Hematopoietic multipotent progenitor cell treated with erythropoietin and hydrocortisone succinate and interleukin-3 and kit ligand, for 17 days (in vitro differentiated cells): ENCODE measurements at regions not wholly inside any gene's neighbourhood (a gene's known extent, or its start where the extent isn't known, plus 50 kb on each side); places are given as distances from the start of the nearest gene placed in this dataset.
"Not testable (repeated sequence)": the region's sequence is repeated elsewhere in the genome, so short reads cannot be mapped to it uniquely, and the experiment has no call there.

ENCODE experiments used
- DNase-seq: peaks from one replicate; pipeline ENCODE4 v3.0.0-alpha.2; 2015; ENCODE audit warnings: low spot score

DNA sequence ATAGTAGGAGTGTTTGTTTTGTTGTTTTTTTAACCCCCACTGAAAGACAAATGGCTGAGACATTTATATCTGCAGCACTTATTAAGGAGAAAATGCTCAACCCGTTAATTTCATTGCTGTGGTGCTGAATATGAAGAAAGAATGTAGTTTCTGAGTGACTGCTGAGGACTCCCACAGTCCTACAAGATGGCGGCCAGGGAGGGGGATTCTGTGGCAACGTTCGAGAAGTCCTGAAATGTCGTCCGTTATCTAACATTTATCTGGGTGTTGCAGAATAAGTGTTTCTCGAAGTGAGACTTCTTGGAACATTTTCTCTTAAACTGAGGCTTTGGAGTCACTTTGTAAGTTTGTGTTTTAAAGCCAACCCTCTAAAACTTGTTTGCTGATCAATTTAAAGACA lies 530.4 kb downstream of the XYLT1 start:
- no peak for DNase-seq

DNA sequence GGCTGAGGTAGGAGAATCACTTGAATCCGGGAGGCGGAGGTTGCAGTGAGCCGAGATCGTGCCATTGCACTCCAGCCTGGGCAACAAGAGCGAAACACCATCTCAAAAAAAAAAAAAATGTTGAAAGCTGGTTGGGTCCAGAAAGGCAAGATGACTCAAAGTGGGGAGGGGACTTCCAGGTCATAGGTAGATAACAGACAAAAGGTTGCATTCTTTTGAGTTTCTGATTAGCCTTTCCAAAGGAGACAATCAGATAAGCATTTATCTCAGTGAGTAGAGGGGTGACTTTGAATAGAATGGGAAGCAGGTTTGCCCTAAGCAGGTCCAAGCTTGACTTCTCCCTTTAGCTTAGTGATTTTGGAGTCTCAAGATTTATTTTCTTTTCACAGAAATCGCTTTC lies 527.9 kb downstream of the XYLT1 start:
- not testable (repeated sequence) for DNase-seq

DNA sequence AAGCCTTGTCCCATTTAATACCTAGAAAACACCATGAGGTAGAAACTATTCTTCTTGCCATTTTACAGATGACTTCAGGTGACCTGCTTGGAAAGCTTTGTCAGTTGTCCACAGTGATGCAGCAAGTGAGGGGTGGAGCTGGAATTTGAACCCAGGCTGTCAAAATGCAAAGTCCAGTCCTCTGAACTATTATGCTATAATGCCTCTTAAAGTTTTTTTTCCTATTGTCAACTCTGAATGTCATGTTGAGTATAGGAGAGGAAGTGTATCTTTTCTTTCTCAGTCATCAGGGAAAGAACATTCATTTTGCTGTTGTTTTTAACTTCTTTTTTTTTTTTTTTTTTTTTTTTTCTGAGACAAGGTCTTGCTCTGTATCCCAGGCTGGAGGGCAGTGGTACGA lies 525.6 kb downstream of the XYLT1 start:
- no peak for DNase-seq

DNA sequence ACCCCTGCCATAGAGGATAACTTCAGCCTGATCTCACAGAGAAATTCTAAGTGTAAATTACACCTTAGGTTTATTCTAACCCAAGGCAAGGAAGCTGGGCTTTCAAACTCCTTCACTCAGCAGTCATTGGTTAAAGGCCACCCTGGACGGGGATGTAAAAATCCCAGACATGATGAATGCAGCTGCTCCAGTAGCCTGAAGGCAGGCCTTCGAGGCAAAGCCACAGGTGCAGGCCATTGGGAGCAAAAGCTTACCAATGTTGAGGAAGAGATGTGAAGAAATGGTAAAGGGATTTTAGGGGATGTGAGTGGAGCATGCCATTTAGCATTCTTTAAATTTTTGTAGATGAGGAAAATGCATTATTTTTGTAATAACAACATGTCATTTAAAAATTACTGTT lies 514.4 kb downstream of the XYLT1 start:
- no peak for DNase-seq

DNA sequence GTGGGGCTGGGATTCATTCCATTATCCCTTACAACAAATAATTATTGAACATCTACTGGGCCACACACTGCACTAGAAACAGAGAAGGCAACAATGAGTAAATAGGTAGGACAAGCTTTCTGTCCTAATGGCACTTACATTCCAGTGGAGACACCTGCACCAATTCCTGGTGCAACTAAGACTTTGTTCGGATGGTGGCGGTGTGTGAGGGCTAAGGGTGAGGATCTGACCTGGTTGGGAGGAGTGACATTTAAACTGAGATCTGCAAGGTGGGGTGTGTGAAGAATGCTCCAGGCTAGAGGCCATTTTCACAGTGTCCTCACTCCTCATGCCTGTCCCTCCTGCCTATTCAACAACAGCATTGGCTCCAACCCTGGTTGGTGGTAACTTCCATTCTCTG lies 510.0 kb downstream of the XYLT1 start:
- DNase-seq, result no peak

DNA sequence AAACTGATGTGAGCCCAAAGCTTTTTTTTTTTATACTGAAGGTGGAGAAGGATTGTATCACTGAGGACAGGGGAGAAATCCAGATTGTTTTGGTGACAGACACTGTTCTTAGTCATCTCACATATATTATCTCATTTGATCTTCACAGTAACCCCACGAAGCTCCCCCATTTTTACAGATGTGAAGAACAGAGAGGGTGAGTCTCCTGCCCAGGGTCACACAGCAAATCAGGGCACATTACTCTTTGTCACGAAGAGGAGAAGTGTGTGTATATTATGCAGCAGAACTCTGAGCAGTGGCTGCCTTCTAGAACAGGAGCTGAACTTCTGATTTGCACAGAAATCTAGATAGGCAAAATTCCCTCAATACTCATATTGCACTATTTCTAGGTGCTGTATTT lies 504.3 kb downstream of the XYLT1 start:
- DNase-seq, result no peak

DNA sequence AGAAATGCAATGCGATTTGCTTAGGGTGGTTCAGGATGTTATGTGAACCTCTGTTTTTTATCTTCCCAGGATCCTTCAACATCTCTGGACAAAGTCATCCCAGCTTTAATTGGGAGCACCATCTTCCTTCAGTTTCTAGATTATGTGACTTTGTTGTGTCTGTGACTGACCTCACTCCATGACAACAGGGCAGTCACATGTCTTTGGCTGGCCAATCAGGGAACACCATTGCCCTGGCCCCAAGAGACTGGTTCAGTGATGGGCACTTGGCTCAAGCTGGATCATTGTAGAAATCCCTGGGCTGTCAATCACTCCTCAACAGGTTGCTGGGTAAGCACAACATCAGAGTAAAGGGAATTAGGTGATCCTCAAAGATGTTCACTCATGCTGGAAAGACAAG lies 499.7 kb downstream of the XYLT1 start:
- DNase-seq, result no peak

DNA sequence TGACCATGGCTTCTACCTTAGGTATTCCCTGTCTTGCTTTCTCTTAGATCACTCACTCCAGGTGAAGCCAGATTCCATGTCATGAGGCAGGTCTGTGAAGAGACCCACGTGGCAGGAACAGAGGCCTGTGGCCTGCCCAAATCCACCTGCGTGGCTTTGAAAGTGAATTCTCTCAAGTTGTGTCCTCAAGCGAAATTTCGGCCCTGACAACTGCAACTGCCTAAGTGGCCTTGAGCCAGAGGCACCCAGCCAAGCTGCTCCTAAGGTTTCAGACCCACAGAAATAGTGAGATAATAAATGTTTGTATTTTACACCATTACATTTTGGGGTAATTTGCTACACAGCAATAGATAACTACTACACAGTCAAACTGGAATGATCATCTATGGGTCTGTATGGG lies 497.9 kb downstream of the XYLT1 start:
- no peak for DNase-seq

DNA sequence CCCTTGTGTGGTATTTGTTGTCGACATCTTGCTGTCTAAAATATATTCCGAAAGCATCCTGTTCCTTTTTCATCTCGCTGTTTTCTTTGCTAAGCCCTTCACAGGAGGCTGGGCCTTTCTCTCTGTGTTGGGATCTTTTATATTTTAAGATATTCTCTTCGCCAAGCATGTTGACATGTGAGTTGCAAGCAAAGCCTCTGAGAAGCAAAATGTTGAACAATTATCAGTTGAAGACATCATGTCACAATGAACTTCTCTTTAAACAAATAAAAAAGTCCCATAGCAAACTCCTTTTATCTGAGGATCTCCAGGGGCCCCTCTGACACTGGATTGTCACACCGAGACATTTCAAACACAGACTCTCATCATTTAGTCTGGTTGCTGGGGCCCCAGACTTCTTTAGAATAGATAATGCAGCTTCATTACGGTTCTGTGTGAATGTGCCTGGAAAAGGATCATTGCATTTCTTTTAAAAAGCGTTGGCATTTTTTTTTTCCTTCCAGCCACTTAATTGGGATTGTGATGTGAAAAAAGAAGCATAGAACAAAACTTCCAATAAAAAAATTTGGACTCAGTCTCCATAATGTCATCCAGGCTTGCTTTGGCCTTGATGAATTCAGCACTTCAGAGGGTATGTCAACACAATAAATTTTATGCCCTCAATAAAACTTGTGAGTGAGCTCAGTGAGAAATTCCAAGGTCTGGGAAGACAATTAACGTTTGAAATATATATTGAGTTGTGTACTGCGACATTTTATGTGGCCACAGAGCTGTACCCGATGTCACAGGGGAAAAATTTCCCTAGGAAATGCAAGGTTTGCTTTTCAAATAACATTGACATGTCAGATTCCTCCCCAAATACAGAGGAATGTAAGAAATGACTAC lies 496.8 kb downstream of the XYLT1 start:
- no peak for DNase-seq

DNA sequence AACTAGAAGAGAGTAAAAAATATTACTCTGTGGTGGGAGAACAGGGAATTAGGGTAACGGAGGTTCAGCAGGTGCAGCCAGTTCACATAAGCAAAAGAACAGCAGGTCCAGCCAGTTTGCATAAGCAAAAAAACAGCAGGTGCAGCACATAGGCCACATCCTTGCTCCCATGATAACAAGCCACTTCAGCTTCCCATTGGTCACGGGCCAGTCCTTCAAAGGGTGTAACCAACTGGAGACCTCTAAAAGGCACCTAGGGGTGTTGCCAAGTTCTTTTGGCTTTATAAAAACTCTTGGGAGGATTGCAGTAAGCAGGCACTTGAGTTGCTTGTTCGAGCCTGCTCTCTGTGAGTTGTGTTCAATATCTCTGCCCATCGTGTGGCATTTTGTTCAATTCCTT lies 488.1 kb downstream of the XYLT1 start:
- no peak for DNase-seq

DNA sequence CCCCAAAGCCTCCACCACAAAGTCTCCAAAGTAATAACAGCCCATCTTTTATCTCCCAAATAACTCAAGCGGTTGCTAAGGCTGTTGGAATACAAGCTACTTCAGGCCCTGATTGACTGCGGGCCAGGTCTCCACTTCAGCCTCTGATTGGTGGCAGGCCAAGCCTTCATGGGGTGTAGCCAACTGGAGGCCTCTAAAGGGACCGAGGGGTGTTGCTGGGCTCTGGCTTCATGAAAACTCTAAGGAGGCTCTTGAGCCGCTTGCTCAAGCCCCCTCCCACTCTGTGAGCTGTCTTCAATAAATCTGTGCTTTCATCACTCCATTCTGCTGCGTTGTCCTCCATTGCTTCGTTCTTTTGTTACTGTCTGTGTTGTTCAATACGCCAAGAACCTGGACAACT lies 487.2 kb downstream of the XYLT1 start:
- no peak for DNase-seq

DNA sequence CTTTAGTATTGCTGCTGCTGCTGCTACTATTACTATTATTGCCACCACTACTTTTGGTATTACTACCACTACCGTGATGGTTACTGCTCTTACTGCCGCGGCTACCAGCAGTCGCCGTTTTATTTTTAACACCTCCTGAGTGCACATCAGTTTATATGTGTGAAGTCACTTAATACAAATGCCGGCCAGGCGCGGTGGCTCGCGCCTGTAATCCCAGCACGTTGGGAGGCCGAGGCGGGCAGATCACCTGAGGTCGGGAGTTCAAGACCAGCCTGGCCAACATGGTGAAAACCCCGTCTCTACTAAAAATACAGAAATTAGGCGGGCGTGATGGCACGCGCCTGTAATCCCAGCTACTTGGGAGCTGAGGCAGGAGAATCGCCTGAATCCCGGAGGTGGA lies 486.7 kb downstream of the XYLT1 start:
- not testable (repeated sequence) for DNase-seq

DNA sequence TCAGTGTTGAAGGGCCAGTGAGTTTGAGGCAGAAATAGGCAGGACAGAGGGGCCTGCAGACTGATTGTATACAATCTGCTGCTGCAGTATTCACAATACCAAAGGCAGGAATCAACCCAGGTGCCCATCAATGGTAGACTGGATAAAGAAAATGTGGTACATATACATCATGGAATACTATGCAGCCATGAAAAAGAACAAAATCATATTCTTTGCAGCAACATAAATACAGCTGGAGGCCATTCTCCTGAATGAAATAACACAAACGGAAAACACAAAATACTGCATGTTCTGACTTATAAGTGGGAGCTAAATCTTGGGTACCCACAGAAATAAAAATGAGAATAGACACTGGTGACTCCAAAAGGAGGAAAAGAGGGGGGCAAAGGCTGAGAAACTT lies 485.1 kb downstream of the XYLT1 start:
- no peak for DNase-seq

DNA sequence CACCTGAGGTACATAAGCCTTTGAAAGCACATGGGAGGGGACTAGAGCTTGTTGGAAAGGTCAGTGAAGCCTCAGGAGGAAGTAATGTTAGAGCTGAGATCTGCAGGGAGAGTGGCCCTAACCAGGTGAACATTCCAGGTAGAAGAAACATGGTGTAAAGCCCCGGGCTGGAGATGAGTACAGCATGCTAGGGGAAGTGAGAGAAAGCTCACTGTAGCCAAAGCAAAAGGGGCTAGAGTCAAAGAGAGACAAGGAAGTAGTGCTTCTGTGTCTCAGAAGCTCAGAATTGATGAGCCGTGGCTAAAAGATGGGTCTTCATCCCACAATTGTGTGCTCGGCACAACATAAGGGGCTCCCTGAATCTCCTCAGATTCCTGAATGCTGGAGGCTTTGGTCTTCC lies 481.8 kb downstream of the XYLT1 start:
- no peak for DNase-seq

DNA sequence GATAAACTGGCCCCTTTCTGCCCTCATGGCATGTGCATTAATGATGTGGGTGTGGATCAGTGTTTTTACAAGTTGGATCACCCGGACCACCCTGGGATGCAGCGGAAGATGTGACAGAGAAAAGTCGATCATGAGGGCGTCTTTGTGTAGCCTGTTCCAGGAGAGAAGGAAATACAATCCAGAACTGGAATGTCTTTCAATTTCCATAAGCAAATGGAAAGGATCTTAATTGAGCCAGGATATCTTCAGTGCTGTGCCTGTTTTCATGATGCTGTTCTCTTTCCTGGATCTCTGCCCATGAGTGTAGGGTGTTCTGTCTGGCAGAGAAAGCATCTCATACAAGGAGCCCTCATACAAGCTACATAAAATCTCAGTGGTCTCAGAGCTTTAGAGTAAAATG lies 481.4 kb downstream of the XYLT1 start:
- no peak for DNase-seq

DNA sequence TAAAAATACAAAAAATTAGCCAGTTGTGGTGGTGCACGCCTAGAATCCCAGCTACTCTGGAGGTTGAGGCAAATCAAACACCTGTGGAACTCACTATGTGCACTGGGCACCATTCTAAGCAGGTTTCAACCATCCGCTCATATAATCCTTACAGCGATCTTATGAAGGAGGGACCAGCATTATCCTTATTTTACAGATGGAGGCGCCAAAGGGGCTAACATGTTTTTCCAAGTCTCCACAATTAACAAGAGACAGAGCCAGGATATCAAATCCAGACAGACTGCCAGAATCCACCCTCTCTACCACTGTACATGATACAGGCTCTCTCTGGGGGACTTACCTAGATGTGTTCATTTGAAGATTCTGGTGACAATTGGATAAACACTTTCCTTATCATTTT lies 479.0 kb downstream of the XYLT1 start:
- no peak for DNase-seq

DNA sequence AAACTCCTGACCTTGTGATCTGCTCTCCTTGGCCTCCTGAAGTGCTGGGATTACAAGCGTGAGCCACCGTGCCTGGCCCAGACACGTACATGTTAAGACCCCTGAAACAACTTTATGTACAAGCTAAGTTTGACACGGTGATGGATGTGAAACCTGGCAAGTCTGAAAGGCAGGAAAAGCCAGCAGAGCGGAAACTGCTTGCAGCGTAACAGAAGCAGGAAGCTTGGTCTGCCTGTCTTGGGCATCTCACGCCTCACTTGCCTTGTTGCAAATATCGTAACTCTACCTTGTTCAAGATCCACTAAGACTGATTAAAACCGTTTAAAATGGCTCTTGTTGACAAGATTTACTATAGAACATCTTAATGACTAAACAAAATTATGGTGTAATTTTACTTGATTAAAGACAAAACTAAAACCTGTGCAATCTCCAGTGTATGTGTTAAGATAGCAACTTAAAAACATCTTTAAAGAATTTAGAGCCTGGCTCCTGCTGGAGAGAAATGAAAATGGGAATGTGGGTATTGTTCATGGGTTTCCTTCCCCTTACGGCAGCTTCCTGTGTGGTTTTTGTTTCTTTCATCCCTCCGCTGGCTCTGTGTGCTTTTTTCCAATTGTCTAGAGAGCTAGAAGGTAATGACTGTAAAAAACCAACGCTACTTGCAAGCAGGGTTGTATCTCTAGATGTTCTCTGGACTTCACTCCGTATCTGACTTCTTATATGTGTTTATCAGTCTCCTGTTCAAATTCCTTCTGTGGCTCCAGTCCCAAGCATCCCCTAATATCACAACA lies 477.6 kb downstream of the XYLT1 start:
- DNase-seq, result no peak

DNA sequence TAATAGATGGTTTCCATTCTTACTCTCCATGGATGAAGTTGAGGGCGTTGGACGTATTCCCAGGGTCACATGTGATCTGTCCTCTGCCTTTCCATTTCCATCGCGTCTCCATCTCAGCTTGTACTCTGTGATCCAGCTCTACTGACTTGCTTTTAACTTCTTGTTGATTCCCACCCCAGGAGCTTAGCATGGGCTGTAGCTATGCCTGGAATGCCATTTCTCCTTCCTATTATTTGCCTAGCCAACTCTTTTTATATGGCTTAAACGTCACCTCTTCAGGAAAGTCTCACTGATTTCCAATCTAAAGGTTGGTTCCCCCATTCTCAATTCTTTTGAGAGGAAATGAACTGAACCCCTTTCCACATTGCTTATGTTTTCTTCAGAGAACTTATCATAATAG lies 475.9 kb downstream of the XYLT1 start:
- DNase-seq, result no peak

DNA sequence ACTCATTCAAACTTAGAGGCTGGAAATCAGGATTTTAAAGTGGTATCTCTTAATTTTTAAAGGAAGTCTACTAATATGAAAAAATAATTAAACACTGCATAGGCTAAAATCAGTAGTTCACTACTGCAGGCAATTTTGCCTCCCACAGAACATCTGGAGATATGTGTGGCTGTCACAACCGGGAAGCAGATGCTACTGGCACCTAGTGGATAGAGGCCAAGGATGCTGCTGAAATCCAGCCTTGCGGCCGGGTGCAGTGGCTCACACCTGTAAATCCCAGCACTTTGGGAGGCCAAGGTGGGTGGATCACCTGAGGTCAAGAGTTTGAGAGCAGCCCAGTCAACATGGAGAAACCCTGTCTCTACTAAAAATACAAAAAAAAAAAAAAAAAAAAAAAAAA lies 473.9 kb downstream of the XYLT1 start:
- no peak for DNase-seq

DNA sequence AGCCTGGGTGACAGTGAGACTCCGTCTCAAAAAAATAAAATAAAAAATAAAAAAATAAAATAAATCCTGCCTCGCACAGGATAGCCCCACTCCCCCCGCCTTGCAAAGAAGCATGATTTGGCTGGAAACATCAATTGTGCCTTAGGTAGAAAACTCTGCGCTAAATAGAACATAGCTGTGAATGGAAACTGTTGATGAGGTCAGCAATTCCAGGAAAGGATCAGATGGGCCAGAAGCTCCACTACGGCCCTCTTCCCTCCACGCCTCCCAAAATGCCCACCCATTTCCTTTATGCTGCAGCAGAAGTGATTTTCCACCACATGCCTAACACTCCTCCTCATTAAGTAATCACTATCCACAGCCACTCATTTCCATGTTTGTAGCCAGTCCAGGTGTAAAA lies 473.4 kb downstream of the XYLT1 start:
- DNase-seq, result no peak

DNA sequence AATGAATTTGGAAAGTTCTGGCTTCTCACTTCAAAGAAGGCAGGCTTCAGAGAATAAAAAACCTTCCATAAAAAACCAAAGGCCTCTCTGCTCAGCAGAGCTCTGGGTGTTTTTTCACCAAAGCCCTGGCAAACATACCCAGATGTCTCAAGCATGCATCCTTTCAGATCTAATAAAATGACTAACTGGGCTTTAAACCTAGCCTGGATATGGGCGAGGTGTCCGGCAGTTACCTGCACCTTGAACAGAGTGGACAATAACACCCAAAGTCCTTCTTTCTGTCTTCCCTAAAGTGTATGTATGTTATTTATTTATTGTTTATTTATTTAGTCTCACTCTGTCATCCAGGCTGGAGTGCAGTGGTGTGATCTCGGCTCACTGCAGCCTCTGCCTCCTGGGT lies 469.3 kb downstream of the XYLT1 start:
- DNase-seq, result no peak

DNA sequence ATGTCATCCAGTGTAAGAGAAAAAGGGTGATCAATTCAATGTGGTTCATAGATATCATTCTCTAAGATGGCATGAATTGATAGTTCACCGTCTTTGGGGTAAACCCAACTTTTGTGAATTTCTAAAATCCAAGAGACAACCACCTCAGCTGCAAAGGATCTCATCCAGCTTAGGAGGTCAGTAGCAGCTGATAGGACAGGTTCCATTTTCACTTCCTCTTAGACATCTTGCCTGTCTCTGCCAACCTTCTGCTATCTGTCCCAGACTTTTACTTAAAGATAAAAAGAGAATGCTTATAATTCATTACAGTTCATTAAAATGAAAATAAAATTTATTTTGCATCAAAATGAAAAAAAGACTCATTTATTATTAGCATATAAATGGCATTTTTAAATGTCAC lies 468.2 kb downstream of the XYLT1 start:
- no peak for DNase-seq

DNA sequence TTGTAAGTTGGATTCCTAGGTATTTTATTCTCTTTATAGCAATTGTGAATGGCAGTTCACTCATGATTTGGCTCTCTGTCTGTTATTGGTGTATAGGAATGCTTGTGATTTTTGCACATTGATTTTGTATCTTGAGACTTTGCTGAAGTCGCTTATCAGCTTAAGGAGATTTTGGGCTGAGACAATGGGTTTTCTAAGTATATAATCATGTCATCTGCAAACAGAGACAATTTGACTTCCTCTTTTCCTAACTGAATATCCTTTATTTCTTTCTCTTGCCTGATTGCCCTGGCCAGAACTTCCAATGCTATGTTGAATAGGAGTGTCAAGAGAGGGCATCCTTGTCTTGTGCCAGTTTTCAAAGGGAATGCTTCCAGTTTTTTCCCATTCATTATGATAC lies 464.8 kb downstream of the XYLT1 start:
- DNase-seq, result not testable (repeated sequence)

DNA sequence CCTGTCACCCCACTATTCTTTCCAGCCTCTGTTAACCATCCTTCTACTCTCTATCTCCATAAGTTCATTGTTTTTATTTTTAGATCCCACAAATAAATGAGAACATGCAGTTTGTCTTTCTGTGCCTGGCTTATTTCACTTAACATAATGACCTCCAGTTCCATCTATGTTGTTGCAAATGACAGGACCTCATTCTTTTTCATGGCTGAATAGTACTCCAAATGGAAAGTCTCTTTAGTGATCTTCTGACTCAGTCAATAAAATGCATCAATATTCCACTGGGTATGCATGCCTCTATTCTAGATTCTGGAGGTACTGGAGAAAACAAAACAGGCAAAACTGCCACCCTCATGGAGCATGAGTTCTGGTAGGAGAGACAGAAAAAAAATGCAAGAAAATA lies 459.0 kb downstream of the XYLT1 start:
- no peak for DNase-seq
